ENCODE measurements at regions not wholly inside any gene's neighbourhood (a gene's known extent, or its start where the extent isn't known, plus 50 kb on each side); places are given as distances from the start of the nearest gene placed in this dataset.

DNA sequence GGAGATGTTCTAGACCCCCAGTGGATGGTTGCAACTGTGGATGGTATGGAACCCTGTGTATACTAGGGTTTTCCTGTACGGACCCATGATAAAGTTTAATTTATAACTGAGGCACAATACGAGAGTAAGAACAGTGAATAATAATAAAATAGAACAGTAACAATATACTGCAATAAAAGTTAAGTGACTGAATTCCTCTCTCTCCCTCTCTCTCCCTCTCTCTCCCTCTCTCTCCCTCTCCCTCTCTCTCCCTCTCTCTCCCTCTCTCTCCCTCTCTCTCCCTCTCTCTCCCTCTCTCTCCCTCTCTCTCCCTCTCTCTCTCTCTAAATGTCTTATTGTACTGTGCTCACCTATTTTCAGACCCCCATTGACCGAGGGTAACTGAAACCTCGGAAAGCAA is 291.0 kb downstream of the IRF8 start:
- H4K20me1 ChIP-seq (ENCODE audit: control insufficient read depth, extremely low read depth, insufficient read depth, low read length) = no peaks in the 10 kb centered on the region
- dilution Hi-C loops (cut with MboI; ENCODE audit: extremely low pct_ligation_motif_present, low sequenced_read_pairs) = no loop called here
- no peak overlapping the region for H3K4me3 ChIP-seq (ENCODE audit: control insufficient read depth in 2 of 3, extremely low read depth in 1 of 3, insufficient read depth in 2 of 3, low read depth in 1 of 3, low read length in 3 of 3)
- H3K9me1 ChIP-seq (ENCODE audit: control insufficient read depth, extremely low read depth, insufficient read depth, low read length) = no peaks in the 10 kb centered on the region
- FAIRE-seq = no peak
- no peaks in the 10 kb centered on the region for H3K79me2 ChIP-seq (ENCODE audit: control insufficient read depth, insufficient read depth, low read length)
- TF ChIP-seq, protein P1, sequence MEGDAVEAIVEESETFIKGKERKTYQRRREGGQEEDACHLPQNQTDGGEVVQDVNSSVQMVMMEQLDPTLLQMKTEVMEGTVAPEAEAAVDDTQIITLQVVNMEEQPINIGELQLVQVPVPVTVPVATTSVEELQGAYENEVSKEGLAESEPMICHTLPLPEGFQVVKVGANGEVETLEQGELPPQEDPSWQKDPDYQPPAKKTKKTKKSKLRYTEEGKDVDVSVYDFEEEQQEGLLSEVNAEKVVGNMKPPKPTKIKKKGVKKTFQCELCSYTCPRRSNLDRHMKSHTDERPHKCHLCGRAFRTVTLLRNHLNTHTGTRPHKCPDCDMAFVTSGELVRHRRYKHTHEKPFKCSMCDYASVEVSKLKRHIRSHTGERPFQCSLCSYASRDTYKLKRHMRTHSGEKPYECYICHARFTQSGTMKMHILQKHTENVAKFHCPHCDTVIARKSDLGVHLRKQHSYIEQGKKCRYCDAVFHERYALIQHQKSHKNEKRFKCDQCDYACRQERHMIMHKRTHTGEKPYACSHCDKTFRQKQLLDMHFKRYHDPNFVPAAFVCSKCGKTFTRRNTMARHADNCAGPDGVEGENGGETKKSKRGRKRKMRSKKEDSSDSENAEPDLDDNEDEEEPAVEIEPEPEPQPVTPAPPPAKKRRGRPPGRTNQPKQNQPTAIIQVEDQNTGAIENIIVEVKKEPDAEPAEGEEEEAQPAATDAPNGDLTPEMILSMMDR (optimal IDR thresholded peaks at IDR 0.05 in 1 of 3, IDR thresholded peaks at IDR 0.05 in 1 of 3, conservative IDR thresholded peaks at IDR 0.05 in 1 of 3; ENCODE audit: extremely low read depth in 1 of 3, insufficient read depth in 2 of 3, low read length in 3 of 3) = no peak
- H3K4me1 ChIP-seq (ENCODE audit: control insufficient read depth, extremely low read depth, insufficient read depth, low read length) = no peaks in the 10 kb centered on the region
- no peaks in the 10 kb centered on the region for H3K9me3 ChIP-seq (ENCODE audit: control insufficient read depth, low read depth, low read length)
- no peak overlapping the region for H3K4me2 ChIP-seq (ENCODE audit: control insufficient read depth, extremely low read depth, insufficient read depth, low read depth, low read length)
- H2AFZ ChIP-seq (ENCODE audit: control insufficient read depth, low read length) = no peak overlapping the region
- no peaks in the 10 kb centered on the region for H3K36me3 ChIP-seq (ENCODE audit: control insufficient read depth in 2 of 2, extremely low read depth in 1 of 2, insufficient read depth in 2 of 2, low read length in 2 of 2)
- H3K27ac ChIP-seq (ENCODE audit: control insufficient read depth, insufficient read depth, low read length) = no peak overlapping the region
- no peak for DNase-seq (ENCODE audit: low read depth, low spot score)
- H3K27me3 ChIP-seq (ENCODE audit: control insufficient read depth, extremely low read depth, insufficient read depth, low read length) = no peaks in the 10 kb centered on the region
- no peak overlapping the region for H3K9ac ChIP-seq (ENCODE audit: control insufficient read depth, extremely low read depth, insufficient read depth, low read length)

- H3K27ac ChIP-seq (ENCODE audit: control insufficient read depth, insufficient read depth, low read length) = no peak overlapping the region
- no peaks in the 10 kb centered on the region for H3K9me3 ChIP-seq (ENCODE audit: control insufficient read depth, low read depth, low read length)
- no peaks in the 10 kb centered on the region for H3K79me2 ChIP-seq (ENCODE audit: control insufficient read depth, insufficient read depth, low read length)
- dilution Hi-C loops (cut with MboI; ENCODE audit: extremely low pct_ligation_motif_present, low sequenced_read_pairs) = no loop called here
- no peaks in the 10 kb centered on the region for H3K27me3 ChIP-seq (ENCODE audit: control insufficient read depth, extremely low read depth, insufficient read depth, low read length)
- no peaks in the 10 kb centered on the region for H3K4me1 ChIP-seq (ENCODE audit: control insufficient read depth, extremely low read depth, insufficient read depth, low read length)
- no peak overlapping the region for H3K9ac ChIP-seq (ENCODE audit: control insufficient read depth, extremely low read depth, insufficient read depth, low read length)
- H2AFZ ChIP-seq (ENCODE audit: control insufficient read depth, low read length) = no peak overlapping the region
- TF ChIP-seq, protein P1 (optimal IDR thresholded peaks at IDR 0.05 in 1 of 3, IDR thresholded peaks at IDR 0.05 in 1 of 3, conservative IDR thresholded peaks at IDR 0.05 in 1 of 3; ENCODE audit: extremely low read depth in 1 of 3, insufficient read depth in 2 of 3, low read length in 3 of 3) = no peak
- no peak for TF ChIP-seq EZH2 (IDR thresholded peaks at IDR 0.05; ENCODE audit: low read length)
- DNase-seq (ENCODE audit: low read depth, low spot score) = no peak
- no peak for FAIRE-seq
- no peaks in the 10 kb centered on the region for H4K20me1 ChIP-seq (ENCODE audit: control insufficient read depth, extremely low read depth, insufficient read depth, low read length)
- H3K4me2 ChIP-seq (ENCODE audit: control insufficient read depth, extremely low read depth, insufficient read depth, low read depth, low read length) = no peak overlapping the region
- no peaks in the 10 kb centered on the region for H3K9me1 ChIP-seq (ENCODE audit: control insufficient read depth, extremely low read depth, insufficient read depth, low read length)
- no peak overlapping the region for H3K4me3 ChIP-seq (ENCODE audit: control insufficient read depth in 2 of 3, extremely low read depth in 1 of 3, insufficient read depth in 2 of 3, low read depth in 1 of 3, low read length in 3 of 3)
- H3K36me3 ChIP-seq (ENCODE audit: control insufficient read depth in 2 of 2, extremely low read depth in 1 of 2, insufficient read depth in 2 of 2, low read length in 2 of 2) = no peaks in the 10 kb centered on the region
Measured at GRCh38 chr16:86191663-86192062, 292.7 kb downstream of the IRF8 start.

All from keratinocyte (primary cell).